Stimulated activated CD4-positive, alpha-beta T cell treated with anti-CD3 and anti-CD28 coated beads, Interleukin-15, amount 100 ng/mL, for 1 hour (primary cell): ENCODE measurements at regions not wholly inside any gene's neighbourhood (a gene's known extent, or its start where the extent isn't known, plus 50 kb on each side); places are given as distances from the start of the nearest gene placed in this dataset.
"Not testable (repeated sequence)": the region's sequence is repeated elsewhere in the genome, so short reads cannot be mapped to it uniquely, and the experiment has no call there.

Experiments used
- DNase-seq, 2 donors: peaks; one replicate each; pipeline ENCODE4 v3.0.0-alpha.2; 2020; ENCODE audit warnings: low read depth in 1 of 2, low spot score in 1 of 2

- DNase-seq = not testable (repeated sequence)
Measured at GRCh38 chr1:149352205-149352604, 122.6 kb upstream of the NBPF19 start.

GRCh38 chr1:149354579-149354978, 120.3 kb upstream of the NBPF19 start:
- not testable (repeated sequence) for DNase-seq

GRCh38 chr1:149355748-149356147, 119.1 kb upstream of the NBPF19 start:
- DNase-seq = not testable (repeated sequence)

- DNase-seq = not testable (repeated sequence)
Measured at GRCh38 chr1:149356152-149356551, 118.7 kb upstream of the NBPF19 start.

- not testable (repeated sequence) for DNase-seq
Measured at GRCh38 chr1:149360351-149360750, 114.5 kb upstream of the NBPF19 start.

- DNase-seq = not testable (repeated sequence)
Measured at GRCh38 chr1:149361310-149361709, 113.5 kb upstream of the NBPF19 start.

GRCh38 chr1:149364188-149364981, 110.5 kb upstream of the NBPF19 start:
- not testable (repeated sequence) for DNase-seq

- not testable (repeated sequence) for DNase-seq
Measured at GRCh38 chr1:149366402-149366801, 108.4 kb upstream of the NBPF19 start.

GRCh38 chr1:149367472-149368044, 107.3 kb upstream of the NBPF19 start:
- not testable (repeated sequence) for DNase-seq

- not testable (repeated sequence) for DNase-seq
Measured at GRCh38 chr1:149368337-149368736, 106.5 kb upstream of the NBPF19 start.

GRCh38 chr1:149369081-149369480, 105.8 kb upstream of the NBPF19 start:
- not testable (repeated sequence) for DNase-seq

GRCh38 chr1:149371955-149372354, 102.9 kb upstream of the NBPF19 start:
- DNase-seq = not testable (repeated sequence)

GRCh38 chr1:149378462-149378861, 96.4 kb upstream of the NBPF19 start:
- DNase-seq = not testable (repeated sequence)

- DNase-seq = peak; percentile 41 to 49
Measured at GRCh38 chr1:149390173-149390926, 84.5 kb upstream of the NBPF19 start.

GRCh38 chr1:149390931-149391330, 83.9 kb upstream of the NBPF19 start:
- DNase-seq = not testable (repeated sequence)

- DNase-seq = peak in 1 of 2 donors; percentile 6
Measured at GRCh38 chr1:149395802-149396201, 79.0 kb upstream of the NBPF19 start.

GRCh38 chr1:149398527-149398926, 76.3 kb upstream of the NBPF19 start:
- not testable (repeated sequence) for DNase-seq

- DNase-seq = not testable (repeated sequence)
Measured at GRCh38 chr1:149408404-149408803, 66.4 kb upstream of the NBPF19 start.

GRCh38 chr1:149415373-149415772, 59.5 kb upstream of the NBPF19 start:
- not testable (repeated sequence) for DNase-seq

- not testable (repeated sequence) for DNase-seq
Measured at GRCh38 chr1:149418782-149419181, 56.1 kb upstream of the NBPF19 start.

GRCh38 chr1:149423122-149423521, 51.7 kb upstream of the NBPF19 start:
- DNase-seq = not testable (repeated sequence)
